H1 (cell line): ENCODE measurements at regions not wholly inside any gene's neighbourhood (a gene's known extent, or its start where the extent isn't known, plus 50 kb on each side); places are given as distances from the start of the nearest gene placed in this dataset.

Experiments
- CTCF ChIA-PET: fragments of 300-600 bp; sonication (Branson Sonifier 250); formaldehyde crosslinking; loops from one replicate; lab custom pipeline; 2021; ENCODE audit not compliant: partially characterized antibody; lab: Charles Lee
- POLR2A ChIA-PET: fragments of 300-600 bp; sonication (Branson Sonifier 250); formaldehyde crosslinking; loops from one replicate; lab custom pipeline; 2021; ENCODE audit warnings: inconsistent platforms; ENCODE audit not compliant: partially characterized antibody; lab: Charles Lee
- DNase-seq, 2 experiments: peaks; one replicate each; pipeline versions ENCODE4 v3.0.0 to v3.0.0-alpha.2; 2010 to 2022; ENCODE audit warnings: low spot score in 2 of 2, low read depth in 1 of 2, mixed read lengths in 1 of 2
- FAIRE-seq: peaks from 2 replicates; lab custom pipeline; 2011; peaks lifted over from hg19 to GRCh38; lab: Jason Lieb, UNC
- H2AFZ ChIP-seq: 2 replicates; pipeline ENCODE4 v1.8.1; 2012; ENCODE audit warnings: low read length, inconsistent platforms
- H2AK5ac ChIP-seq: 2 replicates; pipeline ENCODE4 v1.6.1; 2013; ENCODE audit warnings: low read depth, low read length
- H2BK120ac ChIP-seq: replicated peaks from 2 replicates; pipeline ENCODE3; 2013; ENCODE audit warnings: low read depth, low read length, inconsistent platforms
- H2BK12ac ChIP-seq: 2 replicates; pipeline ENCODE4 v1.6.1; 2013; ENCODE audit warnings: low read depth, low read length
- H2BK15ac ChIP-seq: 2 replicates; pipeline ENCODE4 v1.6.1; 2013; ENCODE audit warnings: low read length
- H2BK20ac ChIP-seq: 2 replicates; pipeline ENCODE4 v1.6.1; 2013; ENCODE audit warnings: low read length
- H2BK5ac ChIP-seq: 2 replicates; pipeline ENCODE4 v1.6.1; 2013; ENCODE audit warnings: low read depth, low read length
- H3K14ac ChIP-seq: 2 replicates; pipeline ENCODE4 v1.6.1; 2013; ENCODE audit warnings: inconsistent platforms; ENCODE audit not compliant: insufficient read length
- H3K18ac ChIP-seq: 2 replicates; pipeline ENCODE4 v1.6.1; 2013; ENCODE audit warnings: low read length; ENCODE audit errors: extremely low read depth
- H3K23ac ChIP-seq: 2 replicates; pipeline ENCODE4 v1.6.1; 2013; ENCODE audit warnings: inconsistent platforms; ENCODE audit not compliant: insufficient read length
- H3K23me2 ChIP-seq: 2 replicates; pipeline ENCODE4 v1.6.1; 2013; ENCODE audit warnings: low read depth, low read length
- H3K27ac ChIP-seq: 2 replicates; pipeline ENCODE4 v1.6.1; 2011; ENCODE audit warnings: low read depth, low read length, inconsistent platforms
- H3K27me3 ChIP-seq, 4 experiments: replicated peaks in 1 of 4; 1 replicate in 1 of 4; 2 replicates in 3 of 4; pipeline versions ENCODE4 v1.6.1 to v1.8.1; 2011 to 2013; ENCODE audit warnings: low read length in 3 of 4, mild to moderate bottlenecking in 3 of 4, inconsistent platforms in 2 of 4, mixed read lengths in 2 of 4, moderate library complexity in 1 of 4; ENCODE audit not compliant: control insufficient read depth in 3 of 4, insufficient read depth in 3 of 4; ENCODE audit errors: extremely low read depth in 1 of 4
- H3K36me3 ChIP-seq, 4 experiments: 2 replicates each; pipeline versions ENCODE4 v1.6.1 to v1.8.1; 2011 to 2013; ENCODE audit warnings: mild to moderate bottlenecking in 4 of 4, low read length in 3 of 4, moderate library complexity in 2 of 4, control low read depth in 1 of 4, inconsistent platforms in 1 of 4; ENCODE audit not compliant: insufficient read depth in 4 of 4, control insufficient read depth in 2 of 4
- H3K4ac ChIP-seq: replicated peaks from 2 replicates; pipeline ENCODE3; 2013; ENCODE audit warnings: low read length, low read depth, mixed read lengths, inconsistent platforms; ENCODE audit not compliant: insufficient read length
- H3K4me1 ChIP-seq, 4 experiments: replicated peaks in 1 of 4; 1 replicate in 1 of 4; 2 replicates in 3 of 4; pipeline versions ENCODE4 v1.6.1 to v1.8.1; 2011 to 2013; ENCODE audit warnings: low read length in 3 of 4, inconsistent platforms in 2 of 4, mixed read lengths in 1 of 4; ENCODE audit not compliant: insufficient read depth in 4 of 4, control insufficient read depth in 3 of 4
- H3K4me2 ChIP-seq, 2 experiments: 2 replicates each; pipeline versions ENCODE4 v1.6.1 to v1.8.1; 2011 to 2013; ENCODE audit warnings: low read depth in 2 of 2, low read length in 2 of 2, control low read depth in 1 of 2, inconsistent platforms in 1 of 2, mild to moderate bottlenecking in 1 of 2; ENCODE audit not compliant: insufficient read depth in 1 of 2
- H3K4me3 ChIP-seq, 4 experiments: fragments of 200-600, 300-600 bp in 1 of 4; sonication (generic), shearing (Covaris generic), sonication (Bioruptor Twin) in 1 of 4; 2 replicates each; pipeline versions ENCODE4 v1.5.1 to v1.8.1; 2011 to 2016; ENCODE audit warnings: low read length in 4 of 4, low read depth in 3 of 4, control low read depth in 2 of 4, inconsistent platforms in 2 of 4, mild to moderate bottlenecking in 2 of 4, mixed read lengths in 1 of 4, moderate library complexity in 1 of 4; ENCODE audit not compliant: insufficient read depth in 2 of 4; ENCODE audit errors: extremely low read depth in 1 of 4
- H3K56ac ChIP-seq: replicated peaks from 2 replicates; pipeline ENCODE3; 2013; ENCODE audit warnings: low read depth, mild to moderate bottlenecking, mixed read lengths, low read length, inconsistent platforms; ENCODE audit not compliant: insufficient read length
- H3K79me1 ChIP-seq: 2 replicates; pipeline ENCODE4 v1.6.1; 2013; ENCODE audit warnings: low read depth, low read length, control low read depth
- H3K79me2 ChIP-seq, 2 experiments: 2 replicates each; pipeline versions ENCODE4 v1.6.1 to v1.8.1; 2012 to 2013; ENCODE audit warnings: low read length in 2 of 2, mild to moderate bottlenecking in 2 of 2, inconsistent platforms in 1 of 2; ENCODE audit not compliant: insufficient read depth in 2 of 2, control insufficient read depth in 1 of 2
- H3K9ac ChIP-seq, 4 experiments: replicated peaks in 1 of 4; 1 replicate in 1 of 4; 2 replicates in 3 of 4; pipeline versions ENCODE4 v1.6.1 to v1.8.1; 2011 to 2013; ENCODE audit warnings: low read depth in 3 of 4, low read length in 3 of 4, control low read depth in 2 of 4, mild to moderate bottlenecking in 2 of 4, moderate library complexity in 2 of 4, inconsistent platforms in 1 of 4; ENCODE audit errors: extremely low read depth in 1 of 4
- H3K9me3 ChIP-seq, 2 experiments: 2 replicates each; pipeline versions ENCODE4 v1.6.1 to v1.8.1; 2012 to 2013; ENCODE audit warnings: mild to moderate bottlenecking in 2 of 2, moderate library complexity in 2 of 2, control low read depth in 1 of 2, inconsistent platforms in 1 of 2, low read depth in 1 of 2, low read length in 1 of 2, mixed read lengths in 1 of 2; ENCODE audit not compliant: insufficient read depth in 2 of 2
- H4K20me1 ChIP-seq, 2 experiments: replicated peaks in 1 of 2; 2 replicates each; pipeline versions ENCODE3 to v1.8.1; 2011 to 2013; ENCODE audit warnings: inconsistent platforms in 2 of 2, low read length in 2 of 2, mild to moderate bottlenecking in 1 of 2; ENCODE audit not compliant: insufficient read depth in 2 of 2, control insufficient read depth in 1 of 2
- H4K5ac ChIP-seq: 2 replicates; pipeline ENCODE4 v1.6.1; 2013; ENCODE audit warnings: low read length, low read depth, mixed read lengths, inconsistent platforms; ENCODE audit not compliant: insufficient read length
- H4K8ac ChIP-seq: 2 replicates; pipeline ENCODE4 v1.8.0; 2013; ENCODE audit warnings: mild to moderate bottlenecking, moderate library complexity, low read length, inconsistent platforms; ENCODE audit not compliant: insufficient read depth; ENCODE audit errors: extremely low read depth
- H4K91ac ChIP-seq: replicated peaks from 2 replicates; pipeline ENCODE3; 2013; ENCODE audit warnings: low read length, mixed read lengths, inconsistent platforms; ENCODE audit not compliant: insufficient read length
- JUND ChIP-seq: IDR thresholded peaks from 2 replicates; pipeline ENCODE4 v1.6.1; 2011; ENCODE audit warnings: mild to moderate bottlenecking, improper control_type of control experiment, low read length
- SP1 ChIP-seq: IDR thresholded peaks from 2 replicates; pipeline ENCODE4 v1.6.1; 2011; ENCODE audit warnings: low read depth, low read length
- WGBS, 2 experiments: shearing (Covaris generic) in 1 of 2; methylation state at CpG; one replicate each; pipeline versions ENCODE4 v1.1.6 to v1.1.7; 2013 to 2015; ENCODE audit warnings: low lambda C conversion rate in 2 of 2, mixed read lengths in 2 of 2, inconsistent platforms in 1 of 2, low coverage in 1 of 2, missing lambda C conversion rate in 1 of 2; ENCODE audit not compliant: insufficient replicate concordance in 2 of 2, insufficient coverage in 1 of 2, insufficient read length in 1 of 2; ENCODE audit errors: extremely low coverage in 1 of 2, missing lambda C conversion rate in 1 of 2; 5-methylcytosine and 5-hydroxymethylcytosine counted together

- H2BK5ac ChIP-seq: no peak overlapping the region
- ChIA-PET CTCF (no interaction called here), POLR2A (no interaction called here)
- no peak overlapping the region for H4K5ac ChIP-seq
- DNase-seq: no peak
- H3K4ac ChIP-seq: no peak overlapping the region
- H2BK20ac ChIP-seq: no peak overlapping the region
- H4K8ac ChIP-seq: no peak overlapping the region
- no peak overlapping the region for H3K23ac ChIP-seq
- 95% methylated on average over 2 of the region's 2 CpGs; no CpG with 5 or more reads in 1 of the 2 experiments for WGBS, 2 experiments
- no peaks in the 10 kb centered on the region for H3K79me2 ChIP-seq
- H2BK15ac ChIP-seq: no peak overlapping the region
- no peak for FAIRE-seq
- no peak overlapping the region for H2BK12ac ChIP-seq
- no peak overlapping the region for H2BK120ac ChIP-seq
- no peaks in the 10 kb centered on the region for H4K20me1 ChIP-seq
- no peaks in the 10 kb centered on the region for H3K4me1 ChIP-seq
- H3K4me3 ChIP-seq: no peak overlapping the region
- H4K91ac ChIP-seq: no peak overlapping the region
- H3K36me3 ChIP-seq: no peaks in the 10 kb centered on the region
- no peak overlapping the region for H3K14ac ChIP-seq
- no peaks in the 10 kb centered on the region for H3K79me1 ChIP-seq
- no peaks in the 10 kb centered on the region for H3K27me3 ChIP-seq
- peaks cover 4 to 14% of the 10 kb centered on the region in 2 experiments; a peak in 3 of 4 replicates for H3K9me3 ChIP-seq
- H3K27ac ChIP-seq: no peak overlapping the region
- no peaks in the 10 kb centered on the region for H3K23me2 ChIP-seq
- no peak overlapping the region for H3K9ac ChIP-seq
- H3K18ac ChIP-seq: no peak overlapping the region
- no peak overlapping the region for H2AFZ ChIP-seq
- H3K4me2 ChIP-seq: no peak overlapping the region
- no peak overlapping the region for H3K56ac ChIP-seq
- no peak overlapping the region for H2AK5ac ChIP-seq
- TF ChIP-seq SP1: no peak
- TF ChIP-seq JUND: no peak
These were observed 742.7 kb upstream of the SLC35B3 start for GRCh38 chr6:9178071-9178470.
